ENCODE measurements at regions not wholly inside any gene's neighbourhood (a gene's known extent, or its start where the extent isn't known, plus 50 kb on each side); places are given as distances from the start of the nearest gene placed in this dataset.

- TF ChIP-seq MLX (CRISPR knock-in tag; IDR thresholded peaks at IDR 0.05) (no peak), IKZF5 (CRISPR knock-in tag; IDR thresholded peaks at IDR 0.05) (no peak), ETS1 (CRISPR knock-in tag; IDR thresholded peaks at IDR 0.05) (no peak), ZNF782 (CRISPR knock-in tag; IDR thresholded peaks at IDR 0.05; ENCODE audit: borderline replicate concordance) (no peak), SRSF9 (IDR thresholded peaks at IDR 0.05; ENCODE audit: borderline replicate concordance, insufficient read depth, low read depth, low read length, poor library complexity, severe bottlenecking) (no peak), SAP130 (CRISPR knock-in tag; IDR thresholded peaks at IDR 0.05; ENCODE audit: low read depth) (no peak), ZNF503 (CRISPR knock-in tag; IDR thresholded peaks at IDR 0.05) (no peak), EZH2 (conservative IDR thresholded peaks at IDR 0.05; ENCODE audit: low read depth, low read length) (no peak)
Measured at GRCh38 chrX:146449243-146449642, 360.3 kb upstream of the CXorf51B start (continued).

GRCh38 chrX:146451136-146451535 lies 358.4 kb upstream of the CXorf51B start:
- Histone ChIP-seq H2AFZ (ENCODE audit: low read length) (no peak overlapping the region), H3K79me2 (ENCODE audit: insufficient read depth, low read length) (no peaks in the 10 kb centered on the region), H3K4me2 (ENCODE audit: low read depth, low read length) (no peak overlapping the region), H3K4me1 (ENCODE audit: insufficient read depth, low read length) (no peaks in the 10 kb centered on the region), H3K9me3 (ENCODE audit: low read length) (peaks cover 73% of the 10 kb centered on the region), H3K27me3 (ENCODE audit: control insufficient read depth in 1 of 2, insufficient read depth in 2 of 2, low read length in 2 of 2) (no peaks in the 10 kb centered on the region), H3K27ac (ENCODE audit: extremely low read length, insufficient read depth, low read length) (no peak overlapping the region), H4K20me1 (ENCODE audit: insufficient read depth, low read length) (no peaks in the 10 kb centered on the region), H3K9ac (ENCODE audit: insufficient read depth, low read depth, low read length) (no peak overlapping the region), H3K36me3 (replicated peaks in 1 of 2; ENCODE audit: control insufficient read depth in 1 of 2, insufficient read depth in 2 of 2, low read length in 2 of 2) (no peaks in the 10 kb centered on the region), H3K4me3 (replicated peaks in 1 of 3; ENCODE audit: insufficient read depth in 1 of 3, low read depth in 2 of 3, low read length in 3 of 3) (no peak overlapping the region)
- no TSS peak for BruUV-seq (replicated peaks)
- WGBS (ENCODE audit: low lambda C conversion rate) = no CpG with 5 or more reads among the region's 1 CpG
- no peak for FAIRE-seq
- no peak for TF ChIP-seq ZNF709 (CRISPR knock-in tag; IDR thresholded peaks at IDR 0.05)
- in situ Hi-C loops (cut with HindIII; ENCODE audit: extremely low pct_ligation_motif_present, low pct_unique_long_range_greater_than_20kb) = no loop called here
- ChIA-PET CTCF (ENCODE audit: low intra/inter-chr PET ratio, low total read pairs) (no interaction called here), POLR2A (no interaction called here)
- intact Hi-C loops (cut with micrococcal nuclease; ENCODE audit: unreplicated experiment) = no loop called here
- DNase-seq (ENCODE audit: low spot score) = no peak
- ATAC-seq = no peak

All from HepG2 (cell line).